Hepatocyte (in vitro differentiated cells): ENCODE measurements at regions not wholly inside any gene's neighbourhood (a gene's known extent, or its start where the extent isn't known, plus 50 kb on each side); places are given as distances from the start of the nearest gene placed in this dataset.
"Not testable (repeated sequence)": the region's sequence is repeated elsewhere in the genome, so short reads cannot be mapped to it uniquely, and the experiment has no call there.

Source experiments
- DNase-seq: peaks from one replicate; pipeline ENCODE4 v3.0.0-alpha.2; 2016; ENCODE audit warnings: low spot score
- H2AFZ ChIP-seq: fragments of 200-600 bp; sonication (generic); 2 replicates; pipeline ENCODE4 v1.6.0; 2016; ENCODE audit warnings: antibody characterized with exemption, mild to moderate bottlenecking
- H3K27ac ChIP-seq: fragments of 200-600 bp; sonication (generic); 2 replicates; pipeline ENCODE4 v1.5.1; 2016; ENCODE audit warnings: mild to moderate bottlenecking
- H3K27me3 ChIP-seq: fragments of 200-600 bp; sonication (generic); 2 replicates; pipeline ENCODE4 v1.6.1; 2016
- H3K36me3 ChIP-seq: fragments of 200-600 bp; sonication (generic); replicated peaks from 2 replicates; pipeline ENCODE4 v1.5.1; 2016; ENCODE audit warnings: low read depth; ENCODE audit not compliant: insufficient read depth
- H3K4me1 ChIP-seq: fragments of 200-600 bp; sonication (generic); 2 replicates; pipeline ENCODE4 v1.5.1; 2016; ENCODE audit warnings: mild to moderate bottlenecking, moderate library complexity; ENCODE audit not compliant: insufficient read depth
- H3K4me2 ChIP-seq: fragments of 200-600 bp; sonication (generic); 2 replicates; pipeline ENCODE4 v1.6.0; 2016
- H3K4me3 ChIP-seq: fragments of 200-600 bp; sonication (generic); 2 replicates; pipeline ENCODE4 v1.5.1; 2016; ENCODE audit warnings: mild to moderate bottlenecking
- H3K79me2 ChIP-seq: fragments of 200-600 bp; sonication (generic); 2 replicates; pipeline ENCODE4 v1.6.0; 2017; ENCODE audit warnings: mild to moderate bottlenecking
- H3K9me2 ChIP-seq: fragments of 200-600 bp; sonication (generic); replicated peaks from 2 replicates; pipeline ENCODE4 v1.6.0; 2017; ENCODE audit warnings: mild to moderate bottlenecking; ENCODE audit not compliant: insufficient read depth
- H3K9me3 ChIP-seq: fragments of 200-600 bp; sonication (generic); 2 replicates; pipeline ENCODE4 v1.5.1; 2016; ENCODE audit warnings: low read depth, mild to moderate bottlenecking
- H4K20me1 ChIP-seq: fragments of 200-600 bp; sonication (generic); 2 replicates; pipeline ENCODE4 v1.6.0; 2016; ENCODE audit warnings: mild to moderate bottlenecking; ENCODE audit not compliant: insufficient read depth, poor library complexity, severe bottlenecking
- EZH2 ChIP-seq: fragments of 200-600 bp; sonication (generic); IDR thresholded peaks from 2 replicates; pipeline ENCODE4 v1.6.1; 2016; ENCODE audit warnings: antibody characterized with exemption, mild to moderate bottlenecking, borderline replicate concordance
- EZH2phosphoT487 ChIP-seq: fragments of 200-600 bp; sonication (generic); IDR thresholded peaks from one replicate; pipeline ENCODE4 v1.6.1; 2018; ENCODE audit warnings: antibody characterized with exemption, mild to moderate bottlenecking, low read depth, moderate library complexity; ENCODE audit not compliant: unreplicated experiment, severe bottlenecking
- WGBS: methylation state at CpG from one replicate; pipeline ENCODE4 v1.1.6; 2016; ENCODE audit warnings: low lambda C conversion rate; ENCODE audit errors: missing lambda C conversion rate; 5-methylcytosine and 5-hydroxymethylcytosine counted together
- TF ChIP-seq, protein P1 (sequence below): fragments of 200-600 bp; sonication (generic); IDR thresholded peaks from 2 replicates; pipeline ENCODE4 v1.5.1; 2016; ENCODE audit warnings: antibody characterized with exemption, mild to moderate bottlenecking; ENCODE audit not compliant: poor library complexity

DNA sequence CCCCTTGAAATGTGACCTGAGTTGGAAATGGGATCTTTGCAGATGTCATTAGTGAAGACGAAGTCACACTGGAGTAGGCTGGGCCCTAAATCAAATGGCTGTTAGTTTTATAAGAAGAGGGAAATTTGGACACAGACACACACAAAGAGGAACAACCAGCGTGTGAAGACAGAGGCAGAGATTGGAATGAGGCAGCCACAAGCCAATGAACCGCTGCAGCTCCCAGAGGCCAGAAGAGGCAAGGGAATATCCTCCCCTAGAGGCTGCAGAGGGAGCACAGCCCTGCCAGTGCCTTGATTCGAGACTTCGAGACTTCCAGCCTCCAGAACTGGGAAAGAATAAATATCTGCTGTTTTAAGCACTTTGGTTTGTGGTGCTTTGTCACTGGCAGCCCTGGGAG is 484.5 kb downstream of the MN1 start:
- no peak for DNase-seq
- H3K4me3 ChIP-seq, result no peak overlapping the region
- H3K27me3 ChIP-seq, result peaks cover 4% of the 10 kb centered on the region
- no peaks in the 10 kb centered on the region for H4K20me1 ChIP-seq
- 64% methylated on average over 5 of the region's 5 CpGs for WGBS
- H3K9me2 ChIP-seq, result no peaks in the 10 kb centered on the region
- H3K27ac ChIP-seq, result peak overlapping the region; percentile 46
- no peaks in the 10 kb centered on the region for H3K36me3 ChIP-seq
- H3K9me3 ChIP-seq, result no peaks in the 10 kb centered on the region
- no peak overlapping the region for H2AFZ ChIP-seq
- no peak overlapping the region for H3K4me2 ChIP-seq
- TF ChIP-seq, protein P1, sequence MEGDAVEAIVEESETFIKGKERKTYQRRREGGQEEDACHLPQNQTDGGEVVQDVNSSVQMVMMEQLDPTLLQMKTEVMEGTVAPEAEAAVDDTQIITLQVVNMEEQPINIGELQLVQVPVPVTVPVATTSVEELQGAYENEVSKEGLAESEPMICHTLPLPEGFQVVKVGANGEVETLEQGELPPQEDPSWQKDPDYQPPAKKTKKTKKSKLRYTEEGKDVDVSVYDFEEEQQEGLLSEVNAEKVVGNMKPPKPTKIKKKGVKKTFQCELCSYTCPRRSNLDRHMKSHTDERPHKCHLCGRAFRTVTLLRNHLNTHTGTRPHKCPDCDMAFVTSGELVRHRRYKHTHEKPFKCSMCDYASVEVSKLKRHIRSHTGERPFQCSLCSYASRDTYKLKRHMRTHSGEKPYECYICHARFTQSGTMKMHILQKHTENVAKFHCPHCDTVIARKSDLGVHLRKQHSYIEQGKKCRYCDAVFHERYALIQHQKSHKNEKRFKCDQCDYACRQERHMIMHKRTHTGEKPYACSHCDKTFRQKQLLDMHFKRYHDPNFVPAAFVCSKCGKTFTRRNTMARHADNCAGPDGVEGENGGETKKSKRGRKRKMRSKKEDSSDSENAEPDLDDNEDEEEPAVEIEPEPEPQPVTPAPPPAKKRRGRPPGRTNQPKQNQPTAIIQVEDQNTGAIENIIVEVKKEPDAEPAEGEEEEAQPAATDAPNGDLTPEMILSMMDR, result no peak
- TF ChIP-seq EZH2phosphoT487 (no peak), EZH2 (no peak)
- H3K4me1 ChIP-seq, result peaks cover 31% of the 10 kb centered on the region
- no peaks in the 10 kb centered on the region for H3K79me2 ChIP-seq

DNA sequence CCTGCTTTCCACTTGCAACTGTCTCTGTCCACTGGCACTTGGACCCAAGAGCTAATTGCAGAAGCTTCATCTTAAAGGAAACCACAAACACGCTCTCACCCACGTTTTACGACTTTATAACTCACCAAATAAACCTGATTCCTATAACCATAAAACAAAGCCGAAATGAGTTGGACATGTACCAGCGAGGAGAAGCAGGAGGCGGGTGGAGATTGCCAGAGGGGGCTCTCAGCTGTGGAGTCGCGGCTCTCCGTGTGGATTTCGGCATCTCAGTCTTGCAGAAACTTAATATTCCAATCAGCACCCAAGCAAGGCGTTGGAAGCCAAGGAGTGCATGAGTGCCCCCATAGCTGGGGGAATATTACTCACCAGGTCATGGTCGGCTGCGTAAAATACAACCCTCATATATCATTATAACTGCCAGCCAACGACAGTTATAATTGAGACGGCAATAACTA is 483.6 kb downstream of the MN1 start:
- 56% methylated on average over 15 of the region's 15 CpGs for WGBS
- Histone ChIP-seq H3K4me3 (no peak overlapping the region), H3K79me2 (no peaks in the 10 kb centered on the region), H3K27ac (no peak overlapping the region), H3K9me3 (no peaks in the 10 kb centered on the region), H3K9me2 (no peaks in the 10 kb centered on the region), H3K4me1 (peaks cover 28% of the 10 kb centered on the region), H2AFZ (no peak overlapping the region), H3K36me3 (no peaks in the 10 kb centered on the region), H4K20me1 (no peaks in the 10 kb centered on the region), H3K27me3 (peaks cover 12% of the 10 kb centered on the region), H3K4me2 (peak overlapping the region; percentile 23)
- DNase-seq, result peak; percentile 34
- TF ChIP-seq EZH2phosphoT487 (no peak), EZH2 (no peak)
- TF ChIP-seq, protein P1, result no peak

DNA sequence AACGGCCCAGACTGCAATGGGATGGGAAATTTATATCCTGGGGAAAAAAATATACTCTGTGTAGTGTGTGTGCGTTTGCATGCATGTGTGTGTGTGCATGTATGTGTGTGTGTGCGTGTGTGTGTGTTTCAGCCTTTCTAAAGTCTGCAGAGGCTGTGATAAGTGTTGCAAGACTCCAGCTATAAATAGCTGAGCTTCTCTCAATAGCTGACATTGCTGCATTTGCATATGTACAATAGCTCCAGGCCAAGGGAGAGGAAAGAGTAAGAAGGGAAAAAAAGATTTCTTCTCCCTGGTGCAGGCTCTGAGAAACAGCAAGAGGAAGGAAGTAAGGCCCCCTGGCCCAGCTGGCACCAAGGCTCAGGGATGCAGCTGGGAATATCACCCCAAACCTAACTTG is 483.0 kb downstream of the MN1 start:
- peak; percentile 79 for DNase-seq
- H3K9me3 ChIP-seq, result no peaks in the 10 kb centered on the region
- H3K4me3 ChIP-seq, result no peak overlapping the region
- peaks cover 23% of the 10 kb centered on the region for H3K4me1 ChIP-seq
- 72% methylated on average over 3 of the region's 3 CpGs for WGBS
- no peaks in the 10 kb centered on the region for H3K9me2 ChIP-seq
- no peak for TF ChIP-seq EZH2
- no peak for TF ChIP-seq EZH2phosphoT487
- TF ChIP-seq, protein P1, result no peak
- peaks cover 12% of the 10 kb centered on the region for H3K27me3 ChIP-seq
- no peaks in the 10 kb centered on the region for H3K79me2 ChIP-seq
- no peaks in the 10 kb centered on the region for H4K20me1 ChIP-seq
- H3K36me3 ChIP-seq, result no peaks in the 10 kb centered on the region
- H2AFZ ChIP-seq, result no peak overlapping the region
- no peak overlapping the region for H3K4me2 ChIP-seq
- peak overlapping the region; percentile 46 for H3K27ac ChIP-seq

DNA sequence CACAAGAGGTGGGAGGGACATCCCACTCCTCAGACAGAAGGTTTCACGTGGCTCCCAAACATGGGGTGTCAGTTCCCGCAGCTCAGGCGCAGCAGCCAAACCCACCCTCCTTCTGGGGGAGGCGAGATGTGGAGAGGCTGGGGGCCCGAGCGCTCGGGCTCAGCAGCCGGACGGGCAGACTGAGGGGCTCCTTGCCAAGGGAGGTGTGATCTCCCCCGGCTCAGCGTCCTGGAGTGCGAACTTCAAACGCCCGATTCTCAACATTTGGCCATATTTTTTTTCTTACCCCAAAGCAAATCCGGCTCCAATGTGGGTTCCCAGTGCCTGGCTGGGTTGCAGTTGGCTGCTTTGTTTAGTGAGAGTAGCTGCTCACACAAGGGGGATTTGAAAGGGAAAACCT is 477.9 kb downstream of the MN1 start:
- TF ChIP-seq EZH2phosphoT487 (no peak), EZH2 (no peak)
- TF ChIP-seq, protein P1, result no peak

DNA sequence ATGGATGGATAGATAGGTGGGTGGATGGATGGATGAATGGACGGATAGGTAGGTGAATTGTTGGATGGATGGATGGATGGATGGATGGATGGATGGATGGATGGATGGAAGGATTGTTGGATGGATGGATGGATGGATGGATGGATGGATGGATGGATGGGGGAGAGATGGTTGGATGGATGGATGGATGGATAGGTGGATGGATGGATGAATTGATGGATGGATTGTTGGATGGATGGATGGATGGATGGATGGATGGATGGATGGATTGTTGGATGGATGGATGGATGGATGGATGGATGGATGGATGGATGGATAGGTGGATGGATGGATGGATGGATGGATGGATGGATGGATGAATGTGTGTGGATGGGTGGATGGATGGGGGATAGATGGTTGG is 476.6 kb downstream of the MN1 start:
- not testable (repeated sequence) for DNase-seq, H3K9me3 ChIP-seq

More for the DNA sequence above, 477.9 kb downstream of the MN1 start:
- H3K36me3 ChIP-seq, result no peaks in the 10 kb centered on the region
- H3K9me3 ChIP-seq, result no peaks in the 10 kb centered on the region
- no peaks in the 10 kb centered on the region for H3K79me2 ChIP-seq
- H3K27me3 ChIP-seq, result peaks cover 16% of the 10 kb centered on the region
- H3K4me1 ChIP-seq, result no peaks in the 10 kb centered on the region
- no peak for DNase-seq
- no peak overlapping the region for H3K4me2 ChIP-seq
- H3K4me3 ChIP-seq, result no peak overlapping the region
- WGBS, result 75% methylated on average over 15 of the region's 15 CpGs
- H4K20me1 ChIP-seq, result no peaks in the 10 kb centered on the region
- H2AFZ ChIP-seq, result no peak overlapping the region
- no peak overlapping the region for H3K27ac ChIP-seq
- no peaks in the 10 kb centered on the region for H3K9me2 ChIP-seq

More for the DNA sequence above, 476.6 kb downstream of the MN1 start:
- not testable (repeated sequence) for H3K79me2 ChIP-seq, H4K20me1 ChIP-seq, H3K9me2 ChIP-seq, H3K27ac ChIP-seq, H2AFZ ChIP-seq, H3K36me3 ChIP-seq, H3K4me2 ChIP-seq, H3K4me1 ChIP-seq, H3K4me3 ChIP-seq
- 88% methylated on average over 1 of the region's 1 CpG for WGBS
- H3K27me3 ChIP-seq, result peaks cover 16% of the 10 kb centered on the region
